GM21390 (cell line): ENCODE measurements at regions not wholly inside any gene's neighbourhood (a gene's known extent, or its start where the extent isn't known, plus 50 kb on each side); places are given as distances from the start of the nearest gene placed in this dataset.
"Not testable (repeated sequence)": the region's sequence is repeated elsewhere in the genome, so short reads cannot be mapped to it uniquely, and the experiment has no call there.

Experiments
- ATAC-seq: cut with Tn5 transposase; IDR thresholded peaks from one replicate; pipeline ENCODE4 v1.9.1; 2021; ENCODE audit not compliant: unreplicated experiment

DNA sequence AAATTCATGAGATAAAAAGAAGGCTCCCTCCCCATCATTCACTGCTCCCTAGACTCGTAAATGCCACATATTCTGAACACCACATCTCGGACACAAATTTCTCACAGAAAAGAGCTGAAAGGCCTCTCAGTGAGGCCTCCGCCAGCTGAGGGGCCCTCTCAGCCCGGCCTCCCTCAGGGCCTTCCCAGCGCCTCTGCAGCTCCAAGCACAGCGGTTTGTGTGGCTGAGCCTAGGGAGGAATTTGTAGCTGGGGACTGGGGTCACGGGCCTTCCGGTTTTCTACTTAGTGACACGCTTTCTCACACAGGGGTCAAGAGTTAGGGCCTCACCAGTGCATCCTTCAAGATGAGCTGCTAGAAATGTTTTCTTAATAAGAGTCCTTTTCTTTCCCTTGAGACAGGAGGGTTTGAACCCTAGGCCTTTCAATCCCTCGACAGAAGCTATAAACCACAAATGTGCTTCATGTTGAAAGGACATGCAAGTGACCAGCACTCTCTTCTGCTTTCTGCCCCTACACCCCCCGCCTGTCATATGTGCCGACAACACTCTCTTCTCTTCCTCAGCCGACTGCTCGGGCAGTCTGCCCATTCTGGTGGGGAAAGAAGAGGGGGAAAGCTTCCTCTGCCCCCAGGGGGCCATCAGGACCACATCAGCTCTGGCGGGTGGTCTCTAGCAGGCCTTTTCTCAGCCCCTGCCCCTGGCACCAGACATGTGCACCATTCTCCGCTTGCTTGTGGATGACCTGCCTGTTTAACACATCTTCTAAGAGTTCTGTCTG, 104.9 kb downstream of the CHIC2 start:
- ATAC-seq, result no peak

DNA sequence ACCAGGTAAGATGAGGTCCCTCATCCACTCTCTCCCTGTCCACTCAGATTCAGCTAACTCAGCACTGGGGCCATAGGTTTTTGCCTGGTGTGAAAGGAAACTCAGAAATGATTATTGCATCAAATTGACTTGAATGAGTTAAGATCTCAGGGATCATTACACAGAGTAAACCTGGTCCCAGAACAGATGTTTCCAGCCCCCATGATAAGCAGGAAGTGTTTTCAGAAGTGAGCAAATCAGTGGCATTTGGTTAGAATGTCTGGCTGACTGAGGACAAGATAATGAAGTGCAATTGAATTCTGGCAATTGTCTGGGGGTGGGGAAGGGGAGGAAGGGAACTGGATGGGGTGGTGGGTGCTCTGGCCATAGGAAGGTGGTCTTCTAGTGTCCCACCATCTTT, 108.0 kb downstream of the CHIC2 start:
- ATAC-seq, result no peak

DNA sequence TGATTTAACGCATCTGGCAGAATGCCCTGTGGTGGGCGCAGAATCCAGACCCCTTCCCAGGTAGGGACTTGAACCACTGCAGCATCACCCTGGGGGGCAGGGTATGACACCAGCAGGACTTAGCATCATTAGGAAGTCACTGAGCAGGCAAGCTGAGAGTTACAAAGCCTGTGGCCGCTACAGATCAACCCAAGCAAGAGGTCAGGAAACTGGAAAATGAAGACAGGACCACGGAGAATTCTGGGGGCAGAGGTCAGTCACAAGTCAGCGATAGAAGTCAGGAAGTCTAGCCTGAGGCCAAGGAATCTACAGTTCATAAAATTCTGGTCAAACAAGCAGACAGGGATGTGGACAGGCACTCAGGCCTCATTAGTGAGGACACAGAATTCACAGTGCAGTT, 108.4 kb downstream of the CHIC2 start:
- ATAC-seq, result no peak

DNA sequence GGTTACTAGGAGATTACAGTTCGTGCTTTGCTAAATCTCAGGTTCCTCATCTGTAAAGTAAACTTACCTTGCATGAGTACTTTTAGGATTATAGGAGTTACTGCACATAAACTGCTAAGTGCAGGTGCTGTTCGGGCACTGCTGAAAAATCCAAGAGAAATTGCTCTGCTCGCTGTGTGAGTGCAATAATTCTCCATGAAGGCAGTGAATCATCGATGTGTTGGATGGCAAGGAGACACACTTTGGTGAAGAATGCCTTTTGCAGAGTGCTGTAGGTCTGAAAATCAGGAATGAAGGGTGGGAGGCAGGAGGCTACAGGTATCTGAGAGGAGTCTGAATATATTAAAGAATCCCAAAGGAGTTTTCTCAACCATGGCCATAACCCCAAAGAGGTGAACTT, 113.0 kb downstream of the CHIC2 start:
- ATAC-seq, result no peak

DNA sequence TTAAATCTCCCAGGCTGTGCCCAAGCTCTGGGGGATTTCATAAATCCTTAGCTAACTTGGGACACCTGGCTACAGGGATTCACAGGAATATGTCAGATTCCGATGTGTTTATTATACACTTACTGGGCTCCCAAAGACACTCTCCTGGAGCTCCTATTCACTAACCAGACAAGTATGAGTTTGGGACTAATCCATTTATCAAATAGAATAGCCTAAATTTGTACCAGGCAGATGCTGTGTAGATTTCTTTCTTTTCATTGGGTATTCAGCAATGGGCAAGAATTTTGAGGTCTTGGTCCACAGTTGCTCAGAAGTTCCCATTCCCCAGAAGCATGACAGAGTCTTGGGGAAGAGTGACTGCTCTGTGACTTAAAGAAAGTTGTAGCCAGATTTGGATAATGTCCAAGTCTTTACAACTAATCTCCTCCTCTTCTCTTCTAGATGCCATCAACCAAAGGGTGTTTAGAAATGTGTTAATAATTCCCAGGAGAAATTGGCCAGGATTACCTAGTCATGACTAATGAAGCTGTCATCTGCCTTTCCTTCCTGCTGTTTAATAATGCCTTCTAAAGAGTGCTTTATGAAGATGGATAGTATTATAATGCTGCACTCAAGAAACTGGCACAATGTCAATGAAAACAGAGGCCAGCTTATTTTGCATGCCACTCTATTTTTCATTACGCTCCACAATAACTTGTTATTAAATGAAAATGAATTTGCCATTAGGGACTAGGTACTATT, 120.9 kb downstream of the CHIC2 start:
- no peak for ATAC-seq

DNA sequence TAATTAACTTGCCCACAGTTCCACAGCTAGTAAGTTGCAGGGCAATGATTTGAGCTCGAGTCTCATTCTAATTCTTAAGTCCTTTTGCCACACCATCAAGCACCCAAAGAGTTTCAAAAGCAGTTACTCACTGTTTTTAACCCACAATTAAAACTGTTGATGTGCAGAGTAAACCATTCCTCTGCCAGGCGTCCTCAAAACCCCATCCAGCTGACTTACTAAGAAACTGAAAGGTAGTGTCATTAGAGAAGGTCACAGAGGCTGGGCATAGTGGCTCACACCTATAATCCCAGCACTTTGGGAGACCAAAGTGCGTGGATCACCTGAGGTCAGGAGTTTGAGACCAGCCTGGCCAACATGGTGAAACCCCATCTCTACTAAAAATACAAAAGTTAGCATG, 121.7 kb downstream of the CHIC2 start:
- no peak for ATAC-seq

DNA sequence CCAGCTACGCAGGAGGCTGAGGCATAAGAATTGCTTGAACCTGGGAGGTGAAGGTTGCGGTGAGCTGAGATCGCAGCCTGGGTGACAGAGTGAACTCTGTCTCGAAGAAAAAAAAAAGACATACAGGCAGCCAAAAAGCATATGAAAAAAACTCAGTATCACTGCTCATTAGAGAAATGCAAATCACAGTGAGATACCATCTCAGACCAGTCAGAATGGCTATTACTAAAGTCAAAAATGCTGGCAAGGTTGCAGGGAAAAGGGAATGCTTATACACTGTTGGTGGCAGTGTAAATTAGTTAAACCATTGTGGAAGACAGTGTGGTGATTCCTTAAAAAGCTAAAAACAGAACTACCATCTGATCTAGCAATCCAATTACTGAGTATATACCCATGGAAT, 123.1 kb downstream of the CHIC2 start:
- no peak for ATAC-seq

DNA sequence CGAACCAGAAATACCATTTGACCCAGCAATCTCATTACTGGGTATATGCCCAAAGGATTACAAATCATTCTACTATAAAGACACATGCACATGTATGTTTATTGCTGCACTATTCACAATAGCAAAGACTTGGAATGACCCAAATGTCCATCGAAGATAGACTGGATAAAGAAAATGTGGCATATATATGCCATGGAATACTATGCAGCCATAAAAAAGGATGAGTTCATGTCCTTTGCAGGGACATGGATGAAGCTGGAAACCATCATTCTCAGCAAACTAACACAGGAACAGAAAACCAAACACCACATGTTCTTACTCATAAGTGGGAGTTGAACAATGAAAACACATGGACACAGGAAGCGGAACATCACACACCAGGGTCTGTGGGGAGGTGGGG, 124.5 kb downstream of the CHIC2 start:
- not testable (repeated sequence) for ATAC-seq

DNA sequence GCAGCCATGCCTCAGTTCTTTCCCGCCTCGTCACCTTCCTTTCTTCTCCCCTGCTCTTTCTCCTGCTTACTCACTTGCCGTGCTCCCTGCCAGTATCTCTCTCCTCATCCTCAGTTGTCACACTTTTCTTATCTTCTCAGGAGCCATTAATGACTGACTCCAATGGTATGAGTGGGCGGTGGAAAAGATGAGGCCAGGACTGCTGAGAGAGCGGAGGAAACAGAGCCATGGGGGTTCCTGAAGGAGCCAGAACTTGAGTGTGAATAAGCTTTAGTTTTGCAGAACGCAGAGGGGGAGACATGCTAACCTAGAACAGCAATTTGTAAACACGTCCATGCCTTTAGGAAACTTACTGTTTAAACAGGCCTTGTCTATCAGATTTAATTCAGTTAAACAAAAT, 126.5 kb downstream of the CHIC2 start:
- no peak for ATAC-seq

DNA sequence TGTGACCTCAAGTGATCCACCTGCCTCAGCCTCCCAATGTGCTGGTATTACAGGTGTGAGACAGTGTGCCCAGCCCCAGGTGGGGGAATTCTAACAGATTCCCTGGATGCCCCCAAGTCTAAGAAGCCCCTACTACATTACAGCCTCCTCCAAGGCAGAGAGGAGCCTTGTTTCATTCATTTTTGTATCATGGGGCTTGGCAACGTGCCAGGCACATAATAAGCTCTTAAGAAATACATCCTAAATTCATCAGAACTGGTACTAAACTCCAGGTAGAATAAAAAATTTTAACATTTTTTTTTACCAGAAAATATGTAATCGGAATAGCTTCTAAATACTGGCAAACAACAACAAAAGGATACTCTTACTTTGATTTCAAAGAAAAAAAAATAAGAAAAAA, 127.1 kb downstream of the CHIC2 start:
- no peak for ATAC-seq

DNA sequence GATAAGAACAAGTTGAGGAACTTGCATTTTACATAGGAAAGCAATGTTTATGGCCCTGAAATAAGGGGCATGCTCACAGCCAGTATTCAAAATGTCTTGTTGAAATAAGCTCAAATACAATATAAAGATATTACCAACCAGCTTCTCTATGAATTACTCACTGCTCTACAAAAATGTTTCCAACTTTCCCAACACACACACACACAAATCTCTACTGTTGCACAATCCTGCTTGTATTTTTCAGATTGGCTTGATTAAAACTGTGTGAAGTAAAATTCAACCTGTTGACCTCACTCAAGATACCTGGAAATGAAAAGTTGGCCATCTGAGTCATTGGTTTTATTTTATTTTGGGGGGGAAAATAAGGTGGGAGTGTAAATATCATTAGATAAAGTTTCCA, 128.6 kb downstream of the CHIC2 start:
- ATAC-seq, result no peak

DNA sequence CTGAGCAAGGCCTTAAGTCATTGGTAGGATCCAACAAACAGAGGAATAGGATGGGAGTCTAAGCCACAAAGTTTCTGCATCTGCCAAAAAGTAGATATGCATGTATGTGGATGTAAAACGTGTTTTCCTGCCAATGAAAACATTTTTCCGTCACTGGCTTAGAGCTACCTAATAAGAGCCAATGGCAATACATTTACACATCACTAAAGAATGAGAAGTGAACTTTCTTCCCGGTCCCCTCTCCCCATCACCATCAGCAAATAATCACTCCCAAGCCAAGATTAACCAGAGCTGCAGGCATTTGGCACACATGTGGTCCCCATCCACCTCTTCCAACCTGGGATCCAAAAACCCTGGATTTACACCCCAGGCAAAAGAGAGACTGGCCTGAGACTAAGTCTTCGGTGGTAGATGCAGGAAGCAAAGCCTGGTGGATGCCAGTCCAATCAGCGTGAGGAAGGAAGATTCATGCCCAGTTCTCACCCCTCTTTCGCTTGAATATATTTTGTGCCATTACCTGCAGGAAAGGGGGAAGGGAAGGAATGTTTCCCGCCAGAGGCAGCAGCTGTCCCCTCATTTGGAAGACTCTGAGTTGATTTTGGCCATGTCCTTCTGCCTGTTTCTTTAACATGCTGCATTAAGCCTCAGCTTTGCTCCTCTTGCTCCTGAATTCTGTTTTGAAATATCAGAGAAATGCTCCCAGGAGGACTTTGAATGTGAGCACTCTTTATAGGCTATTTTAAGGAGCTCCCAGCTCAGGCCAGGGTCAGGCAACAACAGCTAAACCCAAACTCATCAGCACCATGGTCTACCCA, 131.4 kb downstream of the CHIC2 start:
- ATAC-seq, result no peak

DNA sequence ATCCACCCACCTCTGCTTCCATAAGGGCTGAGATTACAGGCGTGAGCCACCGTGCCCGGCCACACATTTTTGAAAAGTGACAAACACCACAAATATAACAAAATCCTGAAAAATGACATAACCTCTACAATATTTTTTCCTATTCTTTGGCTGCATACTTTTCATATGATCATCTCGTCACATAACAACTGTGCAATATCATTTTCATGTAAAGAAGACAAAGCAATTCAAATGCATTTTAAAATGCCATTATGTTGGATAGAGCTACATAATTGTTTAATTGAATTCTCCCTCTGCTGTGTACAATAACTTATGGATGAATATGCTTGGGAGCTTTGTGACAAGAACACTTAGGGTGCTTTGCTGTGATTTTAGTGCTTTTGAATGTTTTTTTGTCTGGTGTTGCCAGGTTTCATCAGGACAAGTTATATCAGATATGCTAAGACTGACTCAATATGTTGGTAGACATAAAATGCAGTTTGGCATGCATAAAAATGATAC, 132.9 kb downstream of the CHIC2 start:
- no peak for ATAC-seq

DNA sequence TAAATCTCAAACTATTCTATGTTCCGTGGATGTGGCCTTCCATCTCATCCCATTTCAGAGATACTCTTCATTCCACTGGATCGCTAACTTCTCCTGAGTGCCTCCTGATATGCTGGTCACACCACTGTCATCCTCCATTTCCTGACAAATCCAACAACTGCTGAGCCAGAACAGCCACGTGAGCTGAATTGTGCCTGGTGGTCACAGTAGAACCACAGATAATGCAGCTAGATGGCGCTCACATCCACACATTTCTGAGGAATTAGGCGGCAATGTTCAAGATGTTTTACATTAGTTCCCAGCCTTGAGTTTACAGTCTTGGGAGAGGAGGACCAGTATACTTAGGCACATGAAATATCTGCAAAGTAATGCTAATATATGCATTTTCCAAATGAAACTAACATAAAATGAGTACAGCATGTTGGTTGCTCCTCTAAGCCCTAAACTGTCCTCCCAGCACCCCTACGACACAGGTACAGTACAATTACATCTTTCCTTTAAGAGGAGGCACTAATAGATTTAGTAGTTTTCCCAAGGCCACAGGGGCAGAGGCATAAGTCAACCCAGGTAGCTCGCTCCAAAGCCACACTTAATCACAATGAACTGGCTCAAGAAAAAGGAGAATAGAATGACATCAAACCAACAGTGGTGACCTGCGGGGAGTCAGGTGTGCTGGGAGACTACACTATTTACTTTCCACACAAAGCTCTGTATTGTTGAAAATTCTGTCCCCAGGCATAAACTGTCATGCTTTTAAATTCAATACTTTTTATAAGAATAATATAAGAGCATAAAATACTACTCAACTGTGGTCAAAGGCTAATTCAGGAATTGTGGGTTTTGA, 134.2 kb downstream of the CHIC2 start:
- ATAC-seq, result no peak

DNA sequence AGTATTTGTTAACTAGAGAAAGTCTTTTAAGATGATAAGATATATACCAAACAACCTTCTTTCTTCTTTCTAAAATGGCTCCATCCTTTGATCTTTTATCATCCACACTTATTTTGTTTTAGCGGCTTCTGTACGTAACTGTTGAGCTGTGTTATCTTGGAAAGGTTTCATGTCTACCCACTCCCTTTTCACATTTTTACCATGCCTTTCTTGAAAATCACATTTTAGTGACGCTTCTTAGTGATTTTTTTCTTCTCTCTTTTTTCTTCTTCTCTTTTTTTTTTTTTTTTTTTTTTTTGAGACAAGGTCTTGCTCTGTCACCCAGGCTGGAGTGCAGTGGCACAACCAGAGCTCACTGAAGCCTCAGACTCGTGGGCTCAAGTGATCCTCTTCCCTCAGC, 135.1 kb downstream of the CHIC2 start:
- ATAC-seq, result no peak

DNA sequence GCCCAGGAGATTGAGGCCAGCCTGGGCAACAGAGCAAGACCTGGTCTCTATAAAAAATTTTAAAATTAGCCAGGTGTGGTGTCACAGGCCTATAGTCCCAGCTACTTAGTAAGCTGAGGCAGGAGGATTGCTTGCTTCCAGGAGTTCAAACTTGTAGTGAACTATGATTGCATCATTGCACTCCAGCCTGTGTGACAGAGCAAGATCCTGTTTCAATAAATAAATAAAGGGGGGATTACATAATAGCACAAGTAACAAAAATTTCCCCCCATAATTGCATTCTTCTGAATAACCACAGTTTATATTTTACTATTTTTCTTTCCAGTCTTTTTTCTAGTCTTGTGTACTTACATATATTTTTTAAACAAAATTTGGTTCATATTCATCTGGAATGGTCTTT, 135.6 kb downstream of the CHIC2 start:
- no peak for ATAC-seq

DNA sequence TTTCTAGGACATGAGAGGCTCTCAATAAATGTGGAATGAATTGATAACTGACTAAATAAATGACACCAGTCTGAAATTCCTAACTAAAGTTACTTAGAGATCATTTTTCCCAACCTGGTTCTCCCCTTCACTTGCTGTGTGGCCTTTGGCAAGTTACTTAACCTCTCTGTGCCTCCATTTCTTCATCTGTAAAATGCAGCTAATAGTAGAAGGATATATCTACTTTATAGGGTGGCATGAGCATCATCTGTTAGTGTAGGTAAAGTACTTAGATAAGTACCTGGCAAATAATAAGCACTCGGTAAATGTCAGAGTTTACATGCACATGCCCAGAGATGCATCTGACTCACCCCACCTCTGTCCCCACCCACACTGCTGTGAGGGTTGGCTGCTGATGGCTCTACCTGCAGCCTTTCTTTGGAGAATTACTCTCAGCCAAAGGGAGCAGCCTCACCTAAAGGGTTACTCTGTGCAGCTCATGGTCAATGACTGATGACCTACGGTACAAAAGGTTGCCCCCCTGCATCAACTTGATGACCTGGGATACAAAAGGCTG, 139.3 kb downstream of the CHIC2 start:
- ATAC-seq, result no peak

DNA sequence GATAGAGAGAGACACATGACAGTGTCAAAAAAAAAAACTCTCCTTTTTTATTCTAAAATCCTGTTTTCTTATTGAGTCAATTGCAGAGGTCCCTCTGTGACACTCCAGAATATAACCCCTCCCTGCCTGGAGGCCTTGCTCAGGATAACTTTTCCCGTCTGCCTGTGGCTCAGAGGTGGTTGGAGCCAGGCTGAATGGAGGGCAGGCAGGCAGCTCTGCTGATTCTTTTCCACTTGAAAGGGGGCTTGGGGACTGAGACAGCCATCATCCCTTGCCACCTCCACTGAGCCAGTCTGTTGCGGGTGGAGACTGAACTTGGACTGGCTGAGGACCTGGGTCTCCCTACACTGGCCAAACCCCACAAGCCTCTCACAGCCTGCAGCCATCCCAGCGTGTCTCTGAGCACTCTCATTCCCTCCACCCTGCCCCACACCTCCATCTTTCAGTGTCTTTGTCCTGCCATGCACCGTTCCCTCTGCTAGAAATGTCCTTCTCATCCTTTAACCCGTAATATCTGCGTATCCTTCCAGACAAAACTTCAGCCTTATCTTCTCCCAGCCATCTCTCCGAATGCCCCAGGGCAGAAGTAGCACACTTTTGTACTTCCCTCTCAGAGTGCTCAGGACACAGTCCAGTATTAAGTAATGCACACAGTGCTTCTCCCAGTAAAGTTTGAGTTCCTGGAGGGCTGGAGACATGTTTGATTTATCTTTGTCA, 139.9 kb downstream of the CHIC2 start:
- ATAC-seq, result no peak

DNA sequence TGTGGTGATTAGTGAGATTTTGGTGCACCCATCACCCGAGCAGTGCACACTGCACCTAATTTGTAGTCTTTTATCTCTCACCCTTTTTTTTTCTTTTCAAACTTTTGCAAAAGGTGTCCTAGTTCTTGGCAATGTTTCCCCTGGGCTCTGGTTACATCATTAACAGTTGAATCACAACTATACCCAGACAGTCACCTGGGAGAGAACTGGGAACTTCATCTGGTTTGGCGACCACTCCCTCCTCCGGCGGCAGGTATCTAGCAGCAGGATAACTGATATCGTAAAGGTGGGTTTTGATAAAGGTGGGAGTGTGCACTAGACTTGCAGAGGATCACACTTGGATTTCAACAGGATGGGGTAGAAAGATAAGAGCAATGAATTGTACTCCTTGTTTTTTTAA, 140.5 kb downstream of the CHIC2 start:
- ATAC-seq, result no peak

DNA sequence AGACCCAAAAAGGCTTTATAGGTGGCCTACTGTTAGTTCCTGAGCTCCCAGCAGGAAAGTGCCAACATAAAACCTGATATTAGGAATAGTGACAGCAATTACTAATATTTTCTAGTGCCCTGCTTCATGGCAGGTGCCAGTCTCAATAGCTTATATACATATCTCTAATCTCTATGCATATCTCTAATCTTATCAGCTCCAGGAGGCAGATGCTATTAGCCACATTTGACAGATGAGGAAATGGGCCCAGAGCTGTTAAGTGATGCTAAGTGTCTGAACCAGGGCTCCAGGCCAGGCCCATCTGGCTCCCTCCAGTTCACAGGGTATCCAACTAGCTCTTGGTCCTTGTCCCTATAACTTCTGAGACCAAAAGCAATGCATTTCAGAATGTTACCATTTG, 142.5 kb downstream of the CHIC2 start:
- ATAC-seq, result no peak
